Astrocyte (in vitro differentiated cells and primary cell): ENCODE measurements at regions not wholly inside any gene's neighbourhood (a gene's known extent, or its start where the extent isn't known, plus 50 kb on each side); places are given as distances from the start of the nearest gene placed in this dataset.

ENCODE experiments used
- DNase-seq: peaks from one replicate; pipeline ENCODE4 v3.0.0-alpha.2; 2010; ENCODE audit warnings: low read depth
- FAIRE-seq: peaks from 2 replicates; lab custom pipeline; 2011; peaks lifted over from hg19 to GRCh38; lab: Jason Lieb, UNC
- H2AFZ ChIP-seq: 2 replicates; pipeline ENCODE4 v1.6.0; 2012; ENCODE audit warnings: low read depth, low read length, inconsistent platforms
- H3K27ac ChIP-seq: 2 replicates; pipeline ENCODE4 v1.5.1; 2011; ENCODE audit warnings: low read depth, low read length, inconsistent platforms
- H3K27me3 ChIP-seq: 2 replicates; pipeline ENCODE4 v1.6.0; 2011; ENCODE audit warnings: low read length, inconsistent platforms; ENCODE audit not compliant: insufficient read depth
- H3K36me3 ChIP-seq: 2 replicates; pipeline ENCODE4 v1.5.1; 2011; ENCODE audit warnings: low read length, inconsistent platforms; ENCODE audit not compliant: insufficient read depth
- H3K4me1 ChIP-seq: 2 replicates; pipeline ENCODE4 v1.5.1; 2011; ENCODE audit warnings: low read length, inconsistent platforms; ENCODE audit not compliant: insufficient read depth
- H3K4me2 ChIP-seq: 2 replicates; pipeline ENCODE4 v1.6.0; 2012; ENCODE audit warnings: low read length, inconsistent platforms
- H3K4me3 ChIP-seq: 2 replicates; pipeline ENCODE4 v1.5.1; 2011; ENCODE audit warnings: low read depth, mild to moderate bottlenecking, low read length, inconsistent platforms; ENCODE audit not compliant: insufficient read depth
- H3K79me2 ChIP-seq: 2 replicates; pipeline ENCODE4 v1.6.0; 2012; ENCODE audit warnings: mild to moderate bottlenecking, low read length, inconsistent platforms; ENCODE audit not compliant: insufficient read depth
- H3K9ac ChIP-seq: 2 replicates; pipeline ENCODE4 v1.6.0; 2012; ENCODE audit warnings: mild to moderate bottlenecking, low read length, inconsistent platforms
- H3K9me3 ChIP-seq: 2 replicates; pipeline ENCODE4 v1.5.1; 2012; ENCODE audit warnings: low read depth, mild to moderate bottlenecking, low read length, inconsistent platforms; ENCODE audit not compliant: insufficient read depth
- H4K20me1 ChIP-seq: 2 replicates; pipeline ENCODE4 v1.6.0; 2012; ENCODE audit warnings: low read length, inconsistent platforms; ENCODE audit not compliant: insufficient read depth
- H3K27ac Mint-ChIP-seq: one replicate; pipeline ENCODE4 v1.8.0; 2021; ENCODE audit warnings: mild to moderate bottlenecking, mixed read lengths; ENCODE audit not compliant: unreplicated experiment
- H3K27me3 Mint-ChIP-seq: one replicate; pipeline ENCODE4 v1.8.0; 2021; ENCODE audit warnings: low read depth, mixed read lengths; ENCODE audit not compliant: unreplicated experiment
- H3K36me3 Mint-ChIP-seq: one replicate; pipeline ENCODE4 v1.8.0; 2021; ENCODE audit warnings: low read depth, mixed read lengths; ENCODE audit not compliant: unreplicated experiment
- H3K4me1 Mint-ChIP-seq: one replicate; pipeline ENCODE4 v1.8.0; 2021; ENCODE audit warnings: low read depth, mixed read lengths; ENCODE audit not compliant: unreplicated experiment
- H3K4me3 Mint-ChIP-seq: one replicate; pipeline ENCODE4 v1.8.0; 2021; ENCODE audit warnings: mild to moderate bottlenecking, moderate library complexity, mixed read lengths; ENCODE audit not compliant: unreplicated experiment
- H3K9me3 Mint-ChIP-seq: one replicate; pipeline ENCODE4 v1.8.0; 2021; ENCODE audit warnings: mild to moderate bottlenecking, mixed read lengths; ENCODE audit not compliant: unreplicated experiment
- EZH2 ChIP-seq: IDR thresholded peaks from 2 replicates; pipeline ENCODE4 v1.6.1; 2012; ENCODE audit warnings: mild to moderate bottlenecking, low read length, inconsistent platforms; ENCODE audit not compliant: insufficient read depth
- TF ChIP-seq, protein P1 (sequence below): IDR thresholded peaks from 2 replicates; pipeline ENCODE4 v1.5.1; 2011; ENCODE audit warnings: low read depth, mild to moderate bottlenecking, inconsistent platforms, low read length, moderate library complexity; ENCODE audit not compliant: insufficient read depth

DNA sequence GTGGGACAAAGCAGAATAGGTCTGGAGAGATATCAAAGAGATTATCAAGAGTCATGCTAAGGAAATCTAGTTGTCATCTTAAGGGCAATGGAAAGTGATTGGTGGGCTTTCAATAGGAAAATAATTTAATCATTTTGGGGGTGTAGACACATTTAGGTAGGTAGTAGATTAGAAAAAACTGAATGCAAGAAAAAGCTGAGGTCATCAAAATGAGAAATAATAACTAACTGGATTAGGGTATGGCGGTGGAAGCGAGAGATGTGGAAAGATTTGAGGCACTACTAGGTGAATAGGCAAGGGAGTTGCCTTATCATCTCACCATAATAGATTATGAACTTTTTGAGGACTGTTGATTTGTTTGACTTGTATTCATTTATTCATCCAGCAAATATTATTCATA lies 393.2 kb upstream of the ZNF608 start:
- no peak for DNase-seq
- H3K27me3 ChIP-seq, result no peaks in the 10 kb centered on the region
- Mint-ChIP-seq H3K36me3 (no peaks in the 10 kb centered on the region), H3K4me3 (no peak overlapping the region), H3K4me1 (peaks cover 24% of the 10 kb centered on the region), H3K27ac (peak overlapping the region; percentile 43), H3K9me3 (no peaks in the 10 kb centered on the region), H3K27me3 (no peaks in the 10 kb centered on the region)
- H3K9ac ChIP-seq, result no peak overlapping the region
- no peak overlapping the region for H2AFZ ChIP-seq
- H3K9me3 ChIP-seq, result no peaks in the 10 kb centered on the region
- H3K27ac ChIP-seq, result no peak overlapping the region
- no peak overlapping the region for H3K4me2 ChIP-seq
- H3K4me3 ChIP-seq, result no peak overlapping the region
- no peak for TF ChIP-seq EZH2
- TF ChIP-seq, protein P1, sequence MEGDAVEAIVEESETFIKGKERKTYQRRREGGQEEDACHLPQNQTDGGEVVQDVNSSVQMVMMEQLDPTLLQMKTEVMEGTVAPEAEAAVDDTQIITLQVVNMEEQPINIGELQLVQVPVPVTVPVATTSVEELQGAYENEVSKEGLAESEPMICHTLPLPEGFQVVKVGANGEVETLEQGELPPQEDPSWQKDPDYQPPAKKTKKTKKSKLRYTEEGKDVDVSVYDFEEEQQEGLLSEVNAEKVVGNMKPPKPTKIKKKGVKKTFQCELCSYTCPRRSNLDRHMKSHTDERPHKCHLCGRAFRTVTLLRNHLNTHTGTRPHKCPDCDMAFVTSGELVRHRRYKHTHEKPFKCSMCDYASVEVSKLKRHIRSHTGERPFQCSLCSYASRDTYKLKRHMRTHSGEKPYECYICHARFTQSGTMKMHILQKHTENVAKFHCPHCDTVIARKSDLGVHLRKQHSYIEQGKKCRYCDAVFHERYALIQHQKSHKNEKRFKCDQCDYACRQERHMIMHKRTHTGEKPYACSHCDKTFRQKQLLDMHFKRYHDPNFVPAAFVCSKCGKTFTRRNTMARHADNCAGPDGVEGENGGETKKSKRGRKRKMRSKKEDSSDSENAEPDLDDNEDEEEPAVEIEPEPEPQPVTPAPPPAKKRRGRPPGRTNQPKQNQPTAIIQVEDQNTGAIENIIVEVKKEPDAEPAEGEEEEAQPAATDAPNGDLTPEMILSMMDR, result no peak
- H3K79me2 ChIP-seq, result no peaks in the 10 kb centered on the region
- H3K36me3 ChIP-seq, result no peaks in the 10 kb centered on the region
- no peaks in the 10 kb centered on the region for H4K20me1 ChIP-seq
- H3K4me1 ChIP-seq, result no peaks in the 10 kb centered on the region
- FAIRE-seq, result no peak

DNA sequence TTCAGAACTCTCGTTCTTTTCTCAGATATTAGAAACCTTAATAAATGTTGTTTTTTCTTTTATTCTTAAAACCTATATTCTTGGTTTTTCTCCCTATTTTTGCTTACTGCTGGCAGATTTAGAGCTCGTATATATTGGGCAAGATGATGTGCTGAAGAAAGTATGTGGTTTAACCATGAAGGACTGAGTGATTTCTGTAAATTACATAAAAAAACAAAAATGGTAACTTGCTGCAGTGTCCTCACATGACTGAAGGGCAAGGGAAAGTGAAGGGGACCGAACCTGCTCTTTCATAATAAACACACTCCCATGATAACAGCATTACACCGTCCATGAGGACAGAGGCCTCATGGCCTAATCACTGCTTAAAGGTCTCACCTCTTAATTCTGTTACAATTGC lies 393.8 kb upstream of the ZNF608 start:
- H3K4me1 ChIP-seq, result no peaks in the 10 kb centered on the region
- no peak overlapping the region for H3K9ac ChIP-seq
- no peaks in the 10 kb centered on the region for H4K20me1 ChIP-seq
- Mint-ChIP-seq H3K4me3 (no peak overlapping the region), H3K36me3 (no peaks in the 10 kb centered on the region), H3K9me3 (no peaks in the 10 kb centered on the region), H3K27me3 (no peaks in the 10 kb centered on the region), H3K4me1 (peaks cover 18% of the 10 kb centered on the region), H3K27ac (peak overlapping the region; percentile 37)
- H3K79me2 ChIP-seq, result no peaks in the 10 kb centered on the region
- no peaks in the 10 kb centered on the region for H3K27me3 ChIP-seq
- no peaks in the 10 kb centered on the region for H3K36me3 ChIP-seq
- H3K4me2 ChIP-seq, result no peak overlapping the region
- no peak overlapping the region for H2AFZ ChIP-seq
- no peak overlapping the region for H3K27ac ChIP-seq
- TF ChIP-seq, protein P1, result no peak
- TF ChIP-seq EZH2, result no peak
- no peak for DNase-seq
- no peak for FAIRE-seq
- no peak overlapping the region for H3K4me3 ChIP-seq
- no peaks in the 10 kb centered on the region for H3K9me3 ChIP-seq

DNA sequence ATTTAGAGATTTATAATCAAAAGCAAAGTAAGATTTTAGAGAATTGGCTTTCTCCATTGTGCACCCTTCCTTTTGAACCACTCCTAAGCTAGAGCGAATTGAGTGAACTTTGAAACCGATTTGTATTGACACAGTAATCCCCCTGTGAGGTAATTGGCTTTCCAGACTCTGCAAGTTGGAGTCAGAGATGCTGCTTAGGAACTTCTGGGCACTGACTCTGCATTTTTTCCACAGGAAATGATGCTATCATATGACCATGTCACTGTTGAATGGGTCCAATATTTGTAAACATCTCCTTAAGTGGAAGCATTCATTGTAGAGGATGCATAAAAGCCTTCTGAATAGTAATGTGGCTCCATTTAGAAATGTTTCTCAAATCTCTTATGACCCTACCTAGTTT lies 394.4 kb upstream of the ZNF608 start:
- no peaks in the 10 kb centered on the region for H3K27me3 Mint-ChIP-seq
- H4K20me1 ChIP-seq, result no peaks in the 10 kb centered on the region
- no peaks in the 10 kb centered on the region for H3K36me3 ChIP-seq
- no peaks in the 10 kb centered on the region for H3K27me3 ChIP-seq
- no peak overlapping the region for H3K9ac ChIP-seq
- no peak overlapping the region for H3K27ac Mint-ChIP-seq
- H3K9me3 ChIP-seq, result no peaks in the 10 kb centered on the region
- H3K79me2 ChIP-seq, result no peaks in the 10 kb centered on the region
- no peaks in the 10 kb centered on the region for H3K9me3 Mint-ChIP-seq
- no peak overlapping the region for H2AFZ ChIP-seq
- TF ChIP-seq, protein P1, result no peak
- TF ChIP-seq EZH2, result no peak
- DNase-seq, result peak; percentile 80
- no peak overlapping the region for H3K4me3 ChIP-seq
- no peaks in the 10 kb centered on the region for H3K4me1 ChIP-seq
- no peaks in the 10 kb centered on the region for H3K36me3 Mint-ChIP-seq
- no peak overlapping the region for H3K27ac ChIP-seq
- H3K4me1 Mint-ChIP-seq, result peaks cover 15% of the 10 kb centered on the region
- H3K4me2 ChIP-seq, result no peak overlapping the region
- FAIRE-seq, result peak; percentile 95
- H3K4me3 Mint-ChIP-seq, result no peak overlapping the region
